ENCODE measurements at regions not wholly inside any gene's neighbourhood (a gene's known extent, or its start where the extent isn't known, plus 50 kb on each side); places are given as distances from the start of the nearest gene placed in this dataset.
"Not testable (repeated sequence)": the region's sequence is repeated elsewhere in the genome, so short reads cannot be mapped to it uniquely, and the experiment has no call there.

GRCh38 chr4:27119239-27119638, 258.6 kb downstream of the STIM2 start:
- no peak for FAIRE-seq

DNA sequence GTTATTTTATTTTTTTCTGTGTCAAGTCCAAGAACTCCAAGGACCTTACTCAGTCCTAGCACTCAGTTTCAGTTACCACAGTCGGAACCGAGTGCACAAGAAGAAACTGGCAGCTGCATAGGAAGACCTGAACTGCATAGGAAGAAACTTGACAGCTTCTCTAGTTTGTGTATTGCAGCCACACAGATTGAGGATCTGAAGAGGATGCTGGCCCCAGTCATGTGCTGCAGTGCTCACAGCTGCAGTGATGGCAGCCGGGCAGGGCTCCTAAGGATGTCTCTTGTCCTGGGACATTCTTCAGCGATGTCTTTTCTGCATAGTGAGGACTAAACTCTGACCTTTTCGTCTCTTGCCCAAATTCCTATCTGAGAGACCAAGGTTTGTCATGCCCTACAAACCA, 261.2 kb downstream of the STIM2 start:
- FAIRE-seq, result no peak
- no peak for DNase-seq (ENCODE audit: low spot score)

More at GRCh38 chr4:27119239-27119638, 258.6 kb downstream of the STIM2 start:
- no peak for DNase-seq (ENCODE audit: low spot score)

DNA sequence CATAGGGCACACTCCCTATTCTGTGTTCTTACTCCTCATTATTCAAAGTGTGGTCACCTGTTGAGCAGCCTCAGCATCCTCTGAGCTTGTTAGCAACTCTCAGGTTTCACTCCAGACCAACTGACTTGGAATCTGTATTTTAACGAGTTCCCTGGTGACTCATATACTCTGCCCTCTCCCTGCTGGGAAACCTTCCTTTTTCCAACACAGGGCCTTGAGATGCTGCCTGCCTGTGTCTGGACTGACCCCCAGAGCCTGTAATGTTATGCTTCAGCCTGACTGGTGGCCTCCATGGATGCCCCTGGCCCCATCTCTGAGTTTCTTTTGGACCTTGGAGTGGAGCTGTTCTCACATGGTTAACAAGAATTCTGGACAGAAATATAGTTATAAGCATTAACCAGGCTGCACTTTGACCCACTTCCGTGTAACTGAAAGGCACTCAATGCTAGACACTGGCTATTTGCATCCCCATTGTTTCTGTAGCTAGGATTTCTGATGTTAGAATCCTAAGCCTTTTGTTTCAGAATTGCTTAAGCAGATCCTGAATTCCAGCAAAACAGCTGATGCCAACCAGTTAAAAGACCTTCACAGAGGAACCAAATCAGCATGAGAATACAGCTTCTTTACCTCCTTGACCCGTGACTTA, 262.6 kb downstream of the STIM2 start:
- no peak for FAIRE-seq
- DNase-seq (ENCODE audit: low spot score), result no peak

GRCh38 chr4:27123769-27124124, 263.1 kb downstream of the STIM2 start:
- FAIRE-seq (no peak), DNase-seq (ENCODE audit: low spot score) (no peak)

GRCh38 chr4:27126895-27127294, 266.3 kb downstream of the STIM2 start:
- not testable (repeated sequence) for DNase-seq (ENCODE audit: low spot score)

DNA sequence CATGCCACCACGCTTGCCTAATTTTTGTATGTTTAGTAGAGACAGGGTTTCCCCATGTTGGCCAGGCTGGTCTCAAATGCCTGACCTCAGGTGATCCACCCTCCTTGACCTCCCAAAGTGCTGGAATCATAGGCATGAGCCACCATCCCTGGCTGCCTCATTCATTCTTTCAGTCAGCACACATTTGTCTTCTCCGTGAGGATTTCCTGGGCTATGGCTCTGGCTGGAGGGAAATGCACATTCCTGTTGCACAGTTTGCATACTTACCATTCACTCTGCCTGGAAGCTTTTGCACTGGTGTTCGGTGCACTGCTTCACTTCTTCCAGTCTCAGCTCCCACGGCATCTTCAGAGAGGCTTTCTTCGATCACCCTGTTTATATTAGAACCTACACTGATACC, 267.8 kb downstream of the STIM2 start:
- no peak for DNase-seq (ENCODE audit: low spot score)
- no peak for FAIRE-seq

More at GRCh38 chr4:27126895-27127294, 266.3 kb downstream of the STIM2 start:
- not testable (repeated sequence) for FAIRE-seq

GRCh38 chr4:27129871-27130366, 269.3 kb downstream of the STIM2 start:
- DNase-seq (ENCODE audit: low spot score), result no peak
- no peak for FAIRE-seq

DNA sequence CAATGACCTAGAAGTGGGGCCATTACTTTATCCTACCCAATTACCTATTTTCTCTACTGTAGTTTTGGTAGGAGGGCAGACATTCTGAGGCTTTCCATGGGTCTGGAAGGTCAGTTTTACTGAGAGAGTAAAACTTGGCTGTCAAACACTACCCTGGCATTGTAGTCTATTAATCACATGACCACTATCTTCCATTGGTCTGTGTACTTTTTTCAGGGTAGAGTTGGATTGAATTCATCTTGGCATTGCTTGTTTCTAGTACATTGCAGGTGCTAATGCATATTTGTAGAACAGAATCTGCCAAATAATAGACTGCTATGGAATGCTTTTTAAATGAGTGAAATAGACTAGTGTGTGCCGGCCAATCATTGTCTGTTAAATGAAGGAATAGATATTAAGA, 271.9 kb downstream of the STIM2 start:
- FAIRE-seq, result no peak

DNA sequence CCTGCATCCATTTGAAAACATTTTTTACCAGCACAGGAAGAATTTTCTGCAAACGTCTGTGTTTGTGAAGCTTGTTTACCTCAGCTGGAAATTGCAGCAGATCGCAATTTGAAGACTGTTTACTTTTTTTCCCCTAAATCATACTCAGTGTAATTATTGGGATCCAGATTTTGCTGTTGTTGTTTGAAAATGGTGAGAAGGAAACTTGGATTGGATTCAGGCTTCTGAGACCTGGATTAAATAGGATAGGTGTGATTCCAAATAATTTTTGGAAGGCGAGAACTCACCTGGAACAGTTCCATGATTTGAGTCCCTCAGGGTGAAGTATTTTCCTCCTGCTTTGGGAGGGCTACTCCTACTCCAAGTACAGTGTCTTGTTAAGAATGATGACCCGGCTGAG, 279.8 kb downstream of the STIM2 start:
- no peak for DNase-seq (ENCODE audit: low spot score)
- no peak for FAIRE-seq

More for the DNA sequence above, 271.9 kb downstream of the STIM2 start:
- DNase-seq (ENCODE audit: low spot score), result no peak

DNA sequence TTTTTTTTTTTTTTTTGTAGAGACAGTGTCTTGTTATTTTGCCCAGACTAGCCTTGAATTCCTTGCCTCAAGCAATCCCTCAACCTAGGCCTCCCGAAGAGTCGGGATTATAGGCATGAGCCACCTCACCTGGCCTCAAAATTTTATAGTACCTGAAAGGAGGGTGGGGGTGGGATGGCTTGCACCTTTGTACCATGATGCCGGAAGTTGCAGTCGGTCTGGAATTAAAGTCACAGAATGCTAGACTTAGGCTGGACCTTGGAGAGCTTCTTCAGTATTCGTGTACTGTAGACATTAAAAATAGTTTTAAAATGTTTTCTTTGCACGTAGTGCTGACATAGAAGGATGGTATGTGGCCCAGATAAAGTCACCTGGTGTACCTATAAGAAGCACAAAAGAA, 280.9 kb downstream of the STIM2 start:
- DNase-seq (ENCODE audit: low spot score) (no peak), FAIRE-seq (no peak)

GRCh38 chr4:27142841-27143240, 282.2 kb downstream of the STIM2 start:
- FAIRE-seq (no peak), DNase-seq (ENCODE audit: low spot score) (no peak)

- no peak for FAIRE-seq
- no peak for DNase-seq (ENCODE audit: low spot score)
Observed at GRCh38 chr4:27145597-27145996, 285.0 kb downstream of the STIM2 start.

DNA sequence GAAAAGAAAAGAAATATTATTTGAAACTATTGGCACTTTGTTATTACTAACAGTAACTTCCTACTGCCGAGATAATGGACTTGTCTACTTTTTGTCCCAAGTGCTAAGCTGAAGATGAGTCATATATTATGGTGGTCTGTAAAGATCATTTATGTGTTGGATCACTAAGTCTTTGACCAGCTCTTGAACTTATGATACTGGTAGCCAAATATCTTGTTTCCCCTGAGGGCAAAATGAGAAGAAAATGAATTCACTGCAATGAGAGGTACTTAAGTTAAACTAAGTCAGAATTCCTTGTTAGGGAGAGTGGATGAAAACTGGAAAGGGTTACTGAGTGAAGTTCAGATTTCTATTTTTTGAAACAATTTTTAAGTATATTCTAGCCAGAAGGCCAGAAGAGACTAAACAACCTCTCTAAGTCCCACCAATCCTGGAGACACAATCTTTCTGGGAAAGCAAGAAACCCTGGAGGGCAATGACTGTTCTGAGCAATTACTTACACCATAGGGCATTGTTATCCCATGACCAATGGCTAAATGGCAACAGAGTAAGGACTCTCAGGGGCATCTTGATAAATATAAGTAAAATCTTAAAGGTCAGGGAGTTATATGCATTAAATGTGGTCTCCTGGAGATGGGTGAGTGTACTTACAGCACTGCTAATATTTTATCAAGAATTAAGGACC, 287.7 kb downstream of the STIM2 start:
- FAIRE-seq (no peak), DNase-seq (ENCODE audit: low spot score) (no peak)

GRCh38 chr4:27149541-27150212, 289.0 kb downstream of the STIM2 start:
- FAIRE-seq (no peak), DNase-seq (ENCODE audit: low spot score) (no peak)

DNA sequence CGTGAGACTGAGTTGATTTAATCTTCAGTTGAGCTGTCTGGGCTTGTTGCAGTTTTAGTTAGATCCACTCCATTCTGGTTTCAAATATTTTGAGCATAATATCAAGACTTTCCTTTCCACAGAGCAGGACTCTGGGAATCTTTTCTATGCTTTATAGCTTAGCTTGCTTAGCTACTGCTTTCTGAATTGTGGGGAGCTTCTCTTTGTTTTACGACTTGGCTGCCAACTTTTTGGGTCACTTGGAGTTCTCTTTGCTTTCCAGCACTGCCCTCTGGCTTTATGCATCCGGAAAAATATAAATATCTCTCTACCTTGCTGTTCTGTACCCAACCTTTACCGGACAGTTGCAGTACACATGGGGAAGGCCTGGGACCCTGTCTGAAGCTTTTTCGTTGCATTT, 292.1 kb downstream of the STIM2 start:
- no peak for FAIRE-seq
- no peak for DNase-seq (ENCODE audit: low spot score)

- FAIRE-seq (no peak), DNase-seq (ENCODE audit: low spot score) (peak; percentile 55)
Observed at GRCh38 chr4:27154706-27155105, 294.1 kb downstream of the STIM2 start.

DNA sequence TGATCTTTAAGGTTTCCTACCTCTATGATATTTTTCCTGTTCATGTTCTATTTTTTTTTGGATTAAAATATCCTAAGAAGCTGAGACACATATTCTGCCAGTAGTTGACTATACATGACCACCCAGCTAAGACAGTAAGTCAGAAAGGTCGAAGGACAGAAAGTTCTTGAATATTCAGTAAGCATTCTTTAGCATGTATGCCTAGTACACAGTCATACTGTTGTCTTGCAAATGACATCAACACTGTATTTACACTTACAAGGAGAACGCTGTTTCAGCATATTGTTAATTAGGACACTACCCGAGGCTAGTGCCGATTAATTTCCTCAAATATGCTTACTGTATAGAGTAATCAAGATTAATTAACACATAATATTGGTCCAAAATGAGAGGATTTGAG, 300.6 kb downstream of the STIM2 start:
- DNase-seq (ENCODE audit: low spot score) (no peak), FAIRE-seq (no peak)

DNA sequence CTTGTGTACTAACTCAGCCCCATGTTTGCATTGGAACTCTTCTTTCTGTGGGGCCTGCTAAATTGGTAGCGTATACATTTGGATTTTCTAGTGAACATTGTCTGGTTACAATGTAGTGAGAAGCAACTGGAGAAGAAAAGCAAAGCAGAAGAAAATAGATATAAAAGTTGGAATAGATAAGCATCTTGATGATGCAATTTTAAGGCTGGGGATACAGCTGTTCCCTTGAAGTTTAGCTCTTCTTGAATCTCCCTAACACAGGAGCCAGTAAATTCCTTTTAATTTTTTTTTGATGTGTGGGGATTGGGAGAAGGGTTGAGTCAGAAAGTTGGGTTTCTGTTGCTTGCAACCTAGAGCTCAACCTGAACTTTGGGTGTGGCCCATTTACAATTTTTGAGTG, 308.1 kb downstream of the STIM2 start:
- DNase-seq (ENCODE audit: low spot score) (no peak), FAIRE-seq (no peak)

- FAIRE-seq (no peak), DNase-seq (ENCODE audit: low spot score) (no peak)
Observed at GRCh38 chr4:27173280-27173679, 312.6 kb downstream of the STIM2 start.

DNA sequence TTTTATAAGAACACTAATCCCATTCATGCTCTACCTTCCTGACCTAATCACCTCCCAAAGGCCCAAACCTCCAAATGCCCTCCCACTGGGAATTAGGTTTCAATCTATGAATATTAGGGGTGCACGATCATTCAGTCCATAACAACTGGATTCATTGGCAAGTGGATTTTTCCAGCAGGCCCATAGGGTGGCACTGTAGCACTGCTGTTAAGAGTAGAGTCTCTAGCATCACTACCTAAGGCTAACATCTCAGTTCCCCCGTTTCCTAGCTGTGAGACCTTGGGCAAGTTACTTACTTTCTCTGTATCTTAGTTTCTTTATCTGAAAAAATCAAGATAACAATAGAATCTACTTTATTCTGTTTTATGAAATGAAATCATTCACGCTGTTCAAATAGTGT, 315.8 kb downstream of the STIM2 start:
- FAIRE-seq (no peak), DNase-seq (ENCODE audit: low spot score) (peak; percentile 13)

GRCh38 chr4:27176881-27177280, 316.2 kb downstream of the STIM2 start:
- DNase-seq (ENCODE audit: low spot score), result no peak
- no peak for FAIRE-seq

GRCh38 chr4:27178061-27178460, 317.4 kb downstream of the STIM2 start:
- FAIRE-seq (no peak), DNase-seq (ENCODE audit: low spot score) (no peak)

DNA sequence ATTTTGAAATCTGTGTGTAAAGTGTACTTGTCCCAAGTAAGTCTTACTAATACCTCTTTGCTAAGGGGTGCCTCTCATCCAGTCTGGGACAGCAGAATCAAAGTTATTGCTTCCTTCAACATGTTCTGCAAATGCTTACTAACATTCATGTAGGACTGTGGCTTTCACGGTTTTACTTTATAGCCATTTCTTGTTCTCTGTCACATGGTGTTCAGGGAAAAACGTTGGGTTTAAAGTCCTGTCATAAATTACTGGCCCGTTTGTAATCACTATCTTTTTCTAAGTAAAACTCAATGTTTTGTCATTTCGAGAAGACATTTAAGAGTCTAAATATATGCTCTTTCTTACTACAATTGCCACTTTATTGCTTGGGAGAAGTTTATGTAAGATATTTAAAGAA, 321.1 kb downstream of the STIM2 start:
- DNase-seq (ENCODE audit: low spot score) (no peak), FAIRE-seq (no peak)

Data from urothelium cell line (cell line).